Embryonic facial prominence (tissue), 1 donor: ENCODE measurements at regions not wholly inside any gene's neighbourhood (a gene's known extent, or its start where the extent isn't known, plus 50 kb on each side); places are given as distances from the start of the nearest gene placed in this dataset.

Experiments
- DNase-seq: peaks from one replicate; pipeline ENCODE4 v3.0.0-alpha.2; 2016; ENCODE audit errors: extremely low spot score

DNA sequence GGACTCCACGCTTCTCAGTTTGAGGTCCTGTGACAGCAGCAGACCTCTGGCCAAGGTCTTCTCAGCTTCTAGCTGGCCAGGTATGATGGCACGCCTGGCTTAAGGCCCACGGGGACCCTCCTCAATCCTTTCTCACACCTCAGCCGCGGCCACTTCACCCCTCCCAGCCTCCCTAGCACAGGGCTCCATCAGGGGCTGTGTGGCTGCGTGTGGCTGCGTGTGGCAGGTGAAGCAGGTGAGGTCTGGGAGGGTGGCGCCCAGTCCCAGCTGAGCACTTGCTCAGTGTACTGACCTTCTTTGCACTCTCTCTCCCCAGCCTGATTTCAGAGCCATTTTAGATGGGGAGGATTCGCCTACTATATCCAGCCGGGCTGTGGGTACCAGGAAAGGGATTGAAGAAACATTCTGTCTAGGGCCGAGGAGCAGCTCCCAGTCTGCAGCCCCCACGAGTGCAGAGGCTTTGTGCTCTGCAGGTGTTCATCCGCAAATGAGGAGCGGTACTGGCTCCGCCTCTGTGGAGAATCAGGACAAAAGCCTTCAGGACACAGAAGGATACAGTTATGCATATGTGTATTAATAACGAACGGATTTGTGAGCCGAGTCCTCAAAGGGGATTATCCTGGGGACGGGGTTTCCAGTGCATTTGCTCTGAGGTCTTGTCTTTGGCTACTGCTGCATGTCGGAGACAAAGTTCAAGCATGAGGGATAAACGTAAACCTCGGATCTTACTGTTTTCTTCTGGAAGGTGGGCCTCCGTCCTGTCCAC is 236.9 kb upstream of the RAB6C start:
- DNase-seq, result no peak

DNA sequence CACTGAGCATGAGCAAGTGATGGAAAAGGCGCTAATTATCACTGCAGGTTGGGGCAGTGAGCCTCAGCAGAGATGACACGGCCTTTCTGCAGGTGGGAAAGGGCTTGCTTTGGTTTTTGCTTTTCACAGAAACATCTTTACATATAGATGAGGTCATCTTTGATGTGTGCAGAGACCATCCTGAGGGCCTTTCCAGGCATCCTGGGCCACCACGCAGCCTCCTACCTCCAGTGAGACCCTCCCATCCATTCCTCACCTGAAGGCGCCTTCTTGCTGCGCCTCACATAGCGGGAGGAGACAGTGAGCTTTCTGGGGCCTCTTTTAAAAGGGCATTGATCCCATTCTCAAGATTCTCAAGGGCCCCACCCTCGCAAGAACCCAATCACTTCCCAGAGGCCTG is 235.3 kb upstream of the RAB6C start:
- DNase-seq, result no peak

DNA sequence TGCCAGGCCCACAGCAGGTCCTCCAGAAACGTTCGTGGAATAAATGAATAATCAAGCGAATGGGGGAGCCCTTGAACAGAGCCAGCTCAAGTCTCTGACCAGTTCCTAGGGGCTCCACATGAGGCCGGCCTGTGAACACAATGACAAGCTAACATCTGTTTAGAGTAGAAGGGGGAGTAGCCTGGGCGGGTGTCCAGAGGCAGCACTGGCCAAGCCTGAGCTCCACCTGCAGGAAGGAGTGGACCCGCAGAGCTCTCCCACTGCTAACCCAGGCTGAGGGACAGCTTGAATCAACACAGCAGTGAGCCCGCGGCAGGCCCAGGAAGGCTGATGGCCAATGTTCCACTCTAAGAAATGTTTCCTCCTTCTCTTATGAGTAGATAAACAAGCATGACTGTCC is 234.8 kb upstream of the RAB6C start:
- DNase-seq, result no peak

DNA sequence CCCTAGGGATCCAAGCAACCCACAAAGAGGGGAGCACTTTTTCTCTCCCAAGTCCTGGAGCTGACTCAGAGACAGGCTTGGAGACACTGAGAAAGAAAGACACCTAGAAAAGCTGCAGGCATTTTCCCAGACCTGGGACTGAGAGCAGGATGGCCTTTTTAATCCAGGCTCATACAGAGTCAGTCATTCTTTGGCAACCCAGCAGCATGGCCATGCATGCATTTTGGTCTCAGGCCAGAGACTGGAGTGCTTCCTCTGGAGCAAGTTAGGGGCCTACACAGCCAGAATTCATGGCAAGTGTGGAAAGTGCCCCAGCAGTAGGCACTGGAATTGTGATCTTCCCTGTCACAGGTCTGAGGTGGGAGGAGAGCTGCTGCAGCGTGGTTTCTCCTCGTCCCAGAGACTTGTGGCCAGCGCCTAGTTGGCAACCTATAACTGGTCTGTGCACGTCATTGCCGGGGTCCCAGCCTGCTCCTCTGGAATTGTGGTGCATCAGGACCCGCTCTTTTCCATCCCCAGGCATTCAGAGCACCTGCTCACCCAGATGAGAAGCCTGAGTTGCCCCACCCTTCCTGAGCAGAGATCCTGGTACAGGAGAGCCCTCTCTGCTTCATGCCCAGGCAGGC is 231.9 kb upstream of the RAB6C start:
- no peak for DNase-seq

DNA sequence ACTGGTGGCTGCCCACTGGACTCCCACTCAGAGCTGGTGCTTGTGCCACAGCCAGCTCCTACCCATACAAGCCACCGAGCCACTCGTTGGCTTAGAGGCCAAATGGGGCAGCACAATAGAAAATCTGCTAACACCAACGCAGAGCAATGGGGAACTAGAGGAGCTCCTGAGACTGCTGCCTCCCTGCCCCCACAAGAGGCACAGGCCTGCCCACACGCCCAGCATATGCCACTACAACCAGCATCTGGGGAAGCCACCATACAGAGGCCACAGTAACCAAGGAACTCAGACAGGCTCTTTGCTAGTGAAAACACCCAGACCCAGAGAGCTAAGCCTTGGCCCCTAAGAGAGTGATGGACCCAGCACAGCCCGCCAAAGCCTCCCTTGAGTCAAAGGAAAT is 231.2 kb upstream of the RAB6C start:
- DNase-seq, result no peak

DNA sequence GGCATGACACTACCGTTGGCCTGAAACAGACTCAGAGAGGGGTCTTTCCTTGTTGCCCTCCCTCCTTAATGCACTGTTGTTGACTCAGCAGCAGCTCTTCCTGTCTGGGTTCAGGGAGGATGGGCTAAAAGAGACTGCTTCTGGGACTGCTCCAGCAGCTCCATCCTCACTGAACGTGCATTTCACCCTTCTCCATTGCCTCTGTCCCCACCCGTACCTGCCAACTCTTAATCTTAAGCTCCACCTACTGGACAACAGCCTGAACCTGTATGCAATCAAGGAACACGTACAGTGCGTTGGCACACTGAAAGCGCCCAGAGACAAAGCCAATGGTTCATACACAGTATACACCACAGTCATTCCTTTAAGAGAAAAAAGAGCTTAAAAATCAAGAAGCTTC is 230.8 kb upstream of the RAB6C start:
- no peak for DNase-seq

DNA sequence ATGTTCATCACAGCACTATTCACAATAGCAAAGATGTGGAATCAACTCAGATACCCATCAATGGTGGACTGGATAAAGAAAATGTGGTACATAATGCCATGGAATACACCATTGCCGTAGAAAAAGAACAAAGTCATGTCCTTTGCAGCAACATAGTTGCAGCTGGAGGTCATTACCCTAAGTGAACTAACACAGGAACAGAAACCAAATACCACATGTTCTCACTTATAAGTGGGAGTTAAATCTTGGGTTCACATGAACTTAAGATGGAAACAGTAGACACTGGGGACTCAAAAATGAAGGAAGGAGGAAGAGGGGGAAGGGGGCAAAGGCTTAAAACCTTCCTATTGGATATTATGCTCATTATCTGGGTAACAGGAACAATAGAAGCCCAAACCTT is 228.1 kb upstream of the RAB6C start:
- DNase-seq, result no peak

DNA sequence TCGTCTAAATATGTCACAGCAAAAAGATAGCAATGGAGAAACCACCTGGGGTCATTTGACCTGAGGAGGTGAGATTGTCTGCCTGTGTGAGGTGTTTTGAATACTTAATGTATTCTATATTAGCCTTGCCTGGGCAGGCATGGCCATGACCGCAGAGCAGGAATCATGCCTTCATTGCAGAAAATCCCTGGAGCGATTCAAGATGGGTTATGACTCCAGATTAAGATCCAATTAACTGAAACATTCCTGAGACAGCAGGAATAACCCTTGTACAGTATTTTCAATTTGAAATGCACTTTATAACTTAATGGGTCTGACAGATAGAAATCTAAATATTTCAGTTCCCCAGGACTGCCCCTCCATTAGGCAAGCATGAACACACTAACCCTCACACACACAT is 227.3 kb upstream of the RAB6C start:
- no peak for DNase-seq

DNA sequence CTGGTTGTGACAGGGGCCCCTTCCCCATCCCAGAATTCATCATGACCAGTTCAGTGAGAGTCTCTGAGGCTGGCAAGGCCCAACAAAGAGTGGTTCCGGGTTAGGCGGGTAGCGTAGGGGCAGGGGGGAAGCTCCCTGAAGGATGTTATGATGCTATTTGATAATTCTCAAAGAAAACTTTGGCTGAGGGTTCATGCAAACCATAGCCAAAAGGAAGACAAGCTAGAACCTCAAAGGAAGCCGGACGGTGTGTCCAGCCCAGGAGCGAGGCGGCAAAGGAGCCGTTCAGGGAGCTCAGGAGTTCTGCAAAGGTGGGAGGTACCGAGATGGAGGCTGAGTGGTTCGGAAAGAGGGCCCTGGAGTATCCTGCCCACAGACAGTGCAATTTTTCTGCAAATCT is 226.8 kb upstream of the RAB6C start:
- no peak for DNase-seq

DNA sequence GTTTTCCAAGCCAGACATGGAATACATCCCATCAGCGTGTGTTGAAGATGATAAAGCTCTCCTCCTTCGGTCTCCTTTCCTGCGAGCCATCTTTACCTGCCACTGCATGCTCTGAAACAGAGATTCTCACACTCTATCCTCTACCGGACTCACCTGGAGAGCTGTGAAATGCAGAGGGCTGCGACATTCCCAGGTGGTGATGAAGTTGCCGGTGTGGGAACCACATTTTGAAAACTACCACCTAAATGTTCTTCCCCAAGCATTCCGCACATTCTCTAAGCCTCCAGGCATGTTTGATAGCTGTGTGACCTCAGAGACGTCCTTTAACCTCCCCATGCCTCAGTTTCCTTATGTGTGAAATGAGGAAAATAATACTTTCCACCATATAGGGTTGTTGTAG is 226.2 kb upstream of the RAB6C start:
- DNase-seq, result no peak

DNA sequence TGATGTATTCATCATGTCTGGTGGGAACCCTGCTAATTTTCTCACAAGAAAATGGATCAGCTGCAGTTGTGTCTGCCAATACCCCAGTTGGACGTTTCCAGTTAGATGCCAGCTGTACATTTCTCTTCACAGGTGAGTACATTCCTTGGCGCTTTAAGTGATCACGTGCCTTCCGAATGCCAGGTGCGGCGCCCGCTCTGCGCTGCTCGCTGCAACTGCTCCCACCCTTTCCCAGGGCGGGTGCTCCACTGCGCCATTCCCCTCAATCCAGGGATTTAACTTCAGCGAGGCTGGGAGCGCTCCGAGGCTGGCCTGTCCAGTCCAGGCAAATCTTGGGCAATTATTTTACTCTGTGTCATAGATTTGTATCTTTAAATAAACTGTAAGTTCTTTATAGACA is 225.0 kb upstream of the RAB6C start:
- DNase-seq, result no peak

DNA sequence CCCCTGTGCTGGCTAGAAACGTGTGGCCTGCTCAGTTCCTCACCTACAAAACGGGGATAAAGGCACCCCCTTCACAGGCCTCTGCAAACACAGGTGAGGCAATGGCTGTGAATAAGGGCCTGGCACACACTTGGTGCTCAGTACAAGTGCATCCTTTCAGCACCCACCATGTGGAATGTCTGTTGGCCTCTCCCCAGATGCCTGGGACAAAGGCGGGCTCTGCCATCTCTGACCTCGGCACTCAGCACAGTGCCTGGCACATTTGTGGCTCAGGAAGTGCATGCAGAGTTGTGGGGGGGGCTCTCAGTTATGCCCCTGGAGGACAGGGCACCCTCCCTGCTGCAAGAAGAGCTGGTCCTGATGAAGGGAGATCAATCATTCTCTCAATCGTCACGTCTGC is 224.6 kb upstream of the RAB6C start:
- DNase-seq, result no peak

DNA sequence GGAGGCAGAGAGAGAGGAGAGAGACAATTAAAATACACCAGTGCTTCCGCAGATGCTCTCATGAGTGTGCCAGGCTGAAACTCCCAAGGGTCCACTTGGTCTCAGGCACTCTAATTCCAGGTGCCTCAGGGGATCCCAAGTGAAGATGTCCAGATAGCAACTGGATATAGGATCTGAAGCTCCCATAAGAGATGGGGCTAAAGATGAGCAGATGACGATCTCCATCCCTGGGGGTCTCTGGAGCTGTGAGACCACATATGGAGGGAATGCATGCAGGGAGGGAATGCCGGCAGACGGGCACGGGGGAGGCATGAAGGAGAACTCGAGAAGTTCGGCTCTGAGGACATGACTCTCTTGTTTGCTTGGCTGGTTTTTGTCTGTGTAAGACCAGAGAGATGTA is 223.7 kb upstream of the RAB6C start:
- DNase-seq, result no peak

DNA sequence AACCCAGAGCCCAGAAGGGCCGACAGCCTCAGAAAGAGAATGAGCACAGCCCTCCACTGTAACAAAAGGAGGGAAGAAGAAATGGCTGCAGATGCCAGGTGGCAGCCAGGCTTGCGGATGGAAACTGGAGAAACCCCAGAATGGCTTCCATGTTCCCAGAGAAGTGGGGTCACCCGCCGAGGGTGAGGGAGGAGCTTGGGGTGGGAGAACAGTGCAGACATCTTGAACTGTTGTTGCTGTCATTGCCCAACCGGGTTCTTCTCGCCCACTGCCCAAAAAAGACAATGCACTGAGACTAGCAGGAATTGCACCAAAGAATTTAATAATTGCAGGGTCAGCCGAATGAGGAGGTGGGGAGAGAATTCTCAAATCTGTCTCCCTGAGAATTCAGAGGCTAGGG is 223.2 kb upstream of the RAB6C start:
- no peak for DNase-seq

DNA sequence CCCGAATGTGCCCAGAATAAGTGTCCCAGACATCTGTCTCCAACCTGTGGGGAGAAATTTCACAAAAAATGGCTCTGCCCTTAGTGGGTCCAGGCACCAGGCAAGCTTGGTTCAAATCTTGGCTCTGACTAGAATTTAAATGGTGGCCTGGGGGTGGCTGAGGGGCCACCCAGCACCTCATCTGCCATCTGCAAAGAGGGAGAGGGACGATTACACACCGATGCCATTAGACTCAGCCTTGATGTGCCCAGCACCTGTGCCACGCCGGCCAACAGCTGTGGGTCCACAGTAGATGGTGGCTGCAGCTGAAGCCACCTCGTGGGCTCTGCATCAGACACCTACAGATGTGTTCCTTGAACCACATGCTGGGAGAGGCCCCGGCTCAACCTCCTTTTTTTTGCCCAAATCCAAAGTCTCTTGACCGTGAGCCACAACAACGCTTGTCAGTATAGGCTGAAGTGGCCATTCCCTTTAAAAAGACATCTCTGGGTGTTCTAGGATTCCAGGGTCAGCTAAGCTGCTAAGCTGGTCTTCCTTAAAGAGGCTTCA is 222.0 kb upstream of the RAB6C start:
- DNase-seq, result no peak

DNA sequence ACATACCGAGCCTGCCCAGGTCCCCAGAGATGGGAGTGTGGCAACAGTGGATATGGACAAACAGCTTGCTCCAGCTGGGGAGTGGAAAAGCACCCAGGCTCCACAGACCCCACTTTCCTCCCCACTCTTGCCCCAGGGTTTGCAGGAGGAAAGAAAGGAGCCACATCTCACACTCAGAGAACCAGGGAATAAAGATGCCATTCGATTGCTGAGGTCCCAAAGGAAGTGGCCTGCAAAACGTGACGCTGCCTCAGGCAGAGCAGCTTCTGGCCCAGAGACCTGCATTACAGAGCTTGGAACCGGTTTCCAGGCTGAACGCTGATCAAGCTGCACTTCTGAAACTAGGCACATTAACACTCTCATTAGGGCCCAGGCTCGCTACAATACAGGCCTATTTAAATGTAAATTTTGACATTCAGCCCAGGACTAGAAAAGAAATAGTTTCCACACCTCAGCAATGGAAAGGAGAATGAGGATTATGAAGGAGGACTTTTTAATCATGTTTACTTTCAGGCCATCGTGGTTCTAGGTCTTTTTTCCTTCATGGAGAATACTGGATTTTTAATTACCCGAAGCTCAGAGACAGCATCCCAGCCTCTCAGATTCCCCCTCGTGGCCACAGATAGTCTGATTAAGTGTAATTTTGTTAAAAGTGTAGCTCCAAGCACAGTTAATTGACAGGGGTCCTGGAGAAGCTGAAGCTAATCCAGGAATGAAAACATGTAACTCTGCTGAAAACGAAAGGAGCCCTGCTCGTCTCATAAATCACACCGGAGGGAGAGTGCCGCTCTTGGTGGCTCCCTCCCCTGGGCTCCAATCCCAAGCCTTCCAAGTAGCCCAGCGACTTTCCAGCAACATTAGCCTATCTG is 221.3 kb upstream of the RAB6C start:
- DNase-seq, result no peak

DNA sequence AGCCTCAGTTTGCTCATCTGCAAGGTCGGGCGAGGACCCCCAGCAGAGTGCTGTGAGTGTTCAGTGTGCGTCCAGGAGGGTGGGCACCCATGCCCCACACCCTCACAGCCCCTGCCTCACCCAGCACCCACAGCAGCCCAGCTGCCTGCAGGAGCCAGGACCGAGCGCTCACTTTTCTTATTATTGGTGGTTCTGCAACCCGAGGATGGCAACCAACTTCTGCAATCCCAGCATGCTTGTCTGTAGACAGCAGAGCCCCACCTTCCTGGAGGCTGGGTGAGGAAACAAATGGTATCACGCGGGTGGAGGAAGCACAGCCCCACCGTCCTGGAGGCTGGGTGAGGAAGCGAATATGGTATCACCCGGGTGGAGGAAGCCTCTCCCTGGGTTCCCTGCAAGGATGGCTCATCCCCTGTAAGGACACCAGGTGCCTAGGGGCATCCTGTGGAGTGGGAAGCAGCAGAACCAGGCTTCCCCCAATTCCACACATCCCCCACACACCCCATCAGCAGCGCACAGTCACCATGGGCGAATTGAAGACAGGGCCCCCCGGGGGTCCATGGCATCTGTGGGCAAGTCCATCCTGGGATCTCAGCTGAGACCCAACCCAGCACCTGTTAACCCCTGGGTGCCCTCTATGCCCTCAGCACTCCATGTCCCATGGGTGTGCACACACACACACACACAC is 220.5 kb upstream of the RAB6C start:
- no peak for DNase-seq

DNA sequence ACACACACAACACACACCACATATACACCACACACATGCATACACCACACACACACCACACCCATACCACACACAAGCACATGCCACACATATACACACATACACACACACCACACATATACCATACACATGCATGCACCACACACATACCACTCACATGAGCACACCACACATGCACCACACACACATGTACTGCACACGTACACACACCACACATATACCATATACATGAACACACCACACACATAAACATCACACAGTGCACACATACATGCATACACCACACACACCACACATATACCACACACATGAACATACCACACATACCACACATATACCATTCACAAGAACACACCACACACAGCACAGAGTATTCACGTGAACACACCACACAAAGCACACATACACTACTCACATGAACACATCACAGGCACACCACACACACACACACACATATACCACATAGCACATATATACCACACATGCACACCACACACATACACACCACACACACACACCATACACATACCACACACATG is 219.9 kb upstream of the RAB6C start:
- DNase-seq, result no peak

DNA sequence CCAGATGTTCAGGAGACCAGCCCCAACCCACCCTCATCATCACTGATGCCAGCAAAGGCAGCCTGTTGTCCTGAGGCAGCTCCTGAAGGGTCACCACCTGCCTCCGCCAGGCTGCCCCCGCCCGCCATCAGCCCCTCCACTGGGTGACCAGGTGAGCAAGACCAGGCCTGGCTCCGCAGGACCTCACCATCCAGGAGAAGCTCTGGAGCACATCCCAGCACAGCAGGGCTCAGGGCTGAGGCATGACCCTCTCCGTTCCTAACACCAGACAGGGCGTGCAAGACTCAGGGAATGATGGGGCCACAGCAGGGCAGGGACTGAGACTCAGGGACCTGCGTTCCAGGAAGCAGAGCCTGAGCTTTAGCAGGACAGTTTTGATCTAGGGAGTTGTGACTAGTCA is 218.8 kb upstream of the RAB6C start:
- DNase-seq, result no peak

DNA sequence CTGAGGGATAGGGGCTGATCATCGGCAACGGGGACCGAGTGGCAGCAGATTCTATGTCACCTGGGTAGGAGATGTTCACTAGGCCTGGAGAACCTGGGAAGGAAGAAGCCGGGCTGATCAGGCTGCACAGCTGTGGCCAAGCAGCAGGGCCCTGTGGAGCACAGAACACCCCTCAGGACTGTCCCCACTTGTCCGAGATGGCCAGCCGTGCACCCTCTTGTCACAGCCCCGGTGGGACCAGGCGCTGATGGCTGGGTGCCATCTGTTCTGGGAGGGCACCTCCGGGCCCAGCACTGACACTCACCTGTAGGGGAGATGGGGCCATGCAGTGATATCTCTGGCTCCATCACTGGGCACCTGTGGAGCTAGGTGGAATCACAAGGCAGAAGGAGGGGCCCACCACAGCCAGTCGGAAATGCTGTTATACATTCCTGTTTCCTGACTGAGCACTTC is 217.9 kb upstream of the RAB6C start:
- no peak for DNase-seq

DNA sequence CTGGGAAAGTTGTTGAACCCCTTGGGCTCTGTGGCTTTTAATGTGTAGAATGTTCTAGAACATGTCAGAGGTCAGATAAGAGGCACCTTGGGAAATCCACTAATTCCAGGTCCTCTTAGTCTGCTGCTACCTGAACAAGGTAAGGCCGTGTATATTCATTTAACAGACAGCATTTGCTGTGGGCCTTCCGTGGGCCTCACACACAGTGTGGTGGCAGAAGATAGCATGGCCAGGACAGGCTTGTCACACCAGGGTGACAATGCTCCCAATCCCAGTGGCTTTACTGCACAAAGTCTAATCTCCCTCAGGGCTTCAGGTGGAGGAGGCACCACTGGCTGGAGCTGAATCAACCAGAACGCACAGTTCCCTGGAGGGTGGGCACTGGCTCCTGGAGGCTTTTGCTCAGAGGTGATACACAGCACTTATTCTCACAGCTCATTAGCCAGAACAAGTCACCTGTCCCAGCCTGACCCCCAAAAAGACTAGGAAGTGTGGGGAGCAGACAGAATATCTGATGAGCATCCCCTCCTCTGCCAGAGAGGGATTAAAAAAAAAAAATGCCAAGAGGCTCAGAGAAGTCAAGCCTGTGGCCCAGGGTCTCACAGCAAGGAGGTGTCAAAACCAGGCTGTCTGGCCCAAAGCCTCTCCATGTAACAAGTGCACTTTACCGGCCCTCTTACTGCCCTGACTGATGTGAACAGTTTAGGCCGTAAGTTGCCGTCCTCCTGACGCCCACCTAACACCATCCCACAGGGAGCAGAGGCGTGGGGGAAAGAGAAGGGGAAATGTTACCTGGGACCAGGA is 216.9 kb upstream of the RAB6C start:
- no peak for DNase-seq
